Activated naive CD4-positive, alpha-beta T cell treated with anti-CD3 and anti-CD28 coated beads, Interleukin-2, amount 50 U/mL, for 72 hours (primary cell): ENCODE measurements at regions not wholly inside any gene's neighbourhood (a gene's known extent, or its start where the extent isn't known, plus 50 kb on each side); places are given as distances from the start of the nearest gene placed in this dataset.

Experiments
- ATAC-seq, 2 donors: fragments of 150-1000 bp; cut with Tn5 transposase; 2 replicates each; pipeline ENCODE4 v1.10.0; 2021; ENCODE audit warnings: mild to moderate bottlenecking in 2 of 2, moderate library complexity in 2 of 2
- DNase-seq, 2 donors: peaks; one replicate each; pipeline ENCODE4 v3.0.0; 2021 to 2022; ENCODE audit warnings: low spot score in 2 of 2
- H3K27ac Mint-ChIP-seq, 2 donors: one replicate each; pipeline ENCODE4 v1.8.0; 2022; ENCODE audit warnings: mild to moderate bottlenecking in 2 of 2, mixed read lengths in 2 of 2
- H3K36me3 Mint-ChIP-seq, 2 donors: one replicate each; pipeline ENCODE4 v1.8.0; 2022; ENCODE audit warnings: mixed read lengths in 2 of 2
- H3K9me3 Mint-ChIP-seq, 2 donors: one replicate each; pipeline ENCODE4 v1.8.0; 2022; ENCODE audit warnings: mixed read lengths in 2 of 2

- DNase-seq (no peak), ATAC-seq (no peak)
- Mint-ChIP-seq H3K27ac (no peak overlapping the region), H3K9me3 (peaks cover under 1 to 3% of the 10 kb centered on the region in 2 donors), H3K36me3 (no peaks in the 10 kb centered on the region)
Observed at GRCh38 chr6:102340311-102340710, 946.8 kb downstream of the GRIK2 start.

- Mint-ChIP-seq H3K9me3 (peaks cover 0 to 4% of the 10 kb centered on the region in 2 donors), H3K27ac (no peak overlapping the region), H3K36me3 (no peaks in the 10 kb centered on the region)
- ATAC-seq (no peak), DNase-seq (no peak)
Observed at GRCh38 chr6:102333736-102334135, 940.2 kb downstream of the GRIK2 start.

- H3K36me3 Mint-ChIP-seq = no peaks in the 10 kb centered on the region
- H3K27ac Mint-ChIP-seq = no peak overlapping the region
- H3K9me3 Mint-ChIP-seq = peaks cover 0 to 11% of the 10 kb centered on the region in 2 donors
- ATAC-seq (no peak), DNase-seq (no peak)
Observed at GRCh38 chr6:102327697-102328225, 934.3 kb downstream of the GRIK2 start.

- no peak for DNase-seq
- Mint-ChIP-seq H3K36me3 (peaks cover 0 to 6% of the 10 kb centered on the region in 2 donors), H3K9me3 (peaks cover 9 to 12% of the 10 kb centered on the region in 2 donors), H3K27ac (no peak overlapping the region)
- no peak for ATAC-seq
Observed at GRCh38 chr6:102313699-102314098, 920.2 kb downstream of the GRIK2 start.

GRCh38 chr6:102309700-102310099 is 916.2 kb downstream of the GRIK2 start:
- no peak for ATAC-seq
- H3K27ac Mint-ChIP-seq = no peak overlapping the region
- H3K9me3 Mint-ChIP-seq = peaks cover 14 to 25% of the 10 kb centered on the region in 2 donors
- no peak for DNase-seq
- H3K36me3 Mint-ChIP-seq = peaks cover 0 to 9% of the 10 kb centered on the region in 2 donors

GRCh38 chr6:102300350-102300749 is 906.8 kb downstream of the GRIK2 start:
- H3K27ac Mint-ChIP-seq = no peak overlapping the region
- no peak for DNase-seq
- H3K36me3 Mint-ChIP-seq = peaks cover 0 to under 1% of the 10 kb centered on the region in 2 donors
- H3K9me3 Mint-ChIP-seq = peaks cover 25 to 36% of the 10 kb centered on the region in 2 donors
- no peak for ATAC-seq

GRCh38 chr6:102298051-102298450 is 904.5 kb downstream of the GRIK2 start:
- DNase-seq (no peak), ATAC-seq (no peak)
- no peak overlapping the region for H3K27ac Mint-ChIP-seq
- H3K36me3 Mint-ChIP-seq = peaks cover 0 to 7% of the 10 kb centered on the region in 2 donors
- H3K9me3 Mint-ChIP-seq = peaks cover 32 to 40% of the 10 kb centered on the region in 2 donors
